Suprapubic skin (tissue), 3 donors: ENCODE measurements at regions not wholly inside any gene's neighbourhood (a gene's known extent, or its start where the extent isn't known, plus 50 kb on each side); places are given as distances from the start of the nearest gene placed in this dataset.

Experiments
- CTCF ChIP-seq, 2 donors: fragments of 200-600 bp in 1 of 2; fragments of 450-650 bp in 1 of 2; sonication (generic) in 1 of 2; IDR thresholded peaks; one replicate each; pipeline ENCODE4 v1.5.1; 2016 to 2019; ENCODE audit warnings: antibody characterized with exemption in 2 of 2, mild to moderate bottlenecking in 1 of 2, moderate library complexity in 1 of 2
- POLR2A ChIP-seq, 2 donors: fragments of 450-650 bp; IDR thresholded peaks; one replicate each; pipeline ENCODE4 v1.6.1; 2017; ENCODE audit warnings: antibody characterized with exemption in 2 of 2, mild to moderate bottlenecking in 2 of 2, moderate library complexity in 2 of 2

GRCh38 chr4:25991340-25991739, 77.3 kb downstream of the SMIM20 start:
- TF ChIP-seq CTCF (IDR thresholded peaks at IDR 0.05) = no peak
- no peak for TF ChIP-seq POLR2A (IDR thresholded peaks at IDR 0.05)
